ENCODE measurements at regions not wholly inside any gene's neighbourhood (a gene's known extent, or its start where the extent isn't known, plus 50 kb on each side); places are given as distances from the start of the nearest gene placed in this dataset.

DNA sequence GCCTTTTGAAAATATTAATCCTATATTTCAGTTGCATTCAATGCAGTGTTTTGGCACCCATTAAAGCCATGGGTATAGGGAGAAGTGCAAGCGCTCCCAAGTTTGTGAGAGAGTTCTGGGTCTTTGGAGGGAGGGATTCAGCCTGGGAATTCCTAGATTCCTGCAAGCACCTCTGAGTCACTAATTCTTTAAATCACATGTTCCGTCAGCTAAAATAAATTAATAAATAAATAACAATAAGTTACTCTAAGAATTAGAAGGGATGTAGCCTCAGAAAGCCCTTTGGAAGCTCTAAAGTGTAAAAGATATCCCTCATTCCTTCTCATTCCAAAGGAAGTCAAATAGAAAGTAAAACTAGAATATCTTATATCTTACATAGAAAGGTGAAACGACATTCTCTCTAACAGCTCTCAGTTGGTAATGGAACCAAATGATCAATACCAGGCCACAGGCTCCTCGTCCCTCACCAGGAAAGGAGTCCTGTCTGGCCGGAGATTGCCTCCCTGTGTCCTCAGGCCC lies 222.4 kb upstream of the RBBP8 start:
- Histone ChIP-seq H2AFZ (ENCODE audit: control insufficient read depth, low read depth, low read length) (no peak overlapping the region), H3K4me3 (no peak overlapping the region), H3K36me3 (ENCODE audit: control insufficient read depth in 2 of 2, insufficient read depth in 2 of 2, low read length in 1 of 2) (no peaks in the 10 kb centered on the region), H3K79me2 (ENCODE audit: control insufficient read depth, insufficient read depth, low read length) (no peaks in the 10 kb centered on the region), H3K9me3 (replicated peaks; ENCODE audit: control insufficient read depth, insufficient read depth, low read length) (no peaks in the 10 kb centered on the region), H3K27ac (ENCODE audit: control insufficient read depth, insufficient read depth) (no peak overlapping the region), H3K9ac (ENCODE audit: control insufficient read depth, insufficient read depth, low read length) (no peak overlapping the region), H3K4me1 (ENCODE audit: control insufficient read depth, insufficient read depth, low read length) (no peaks in the 10 kb centered on the region), H3K27me3 (replicated peaks in 1 of 2; ENCODE audit: control insufficient read depth in 2 of 2, insufficient read depth in 2 of 2, low read length in 1 of 2) (no peaks in the 10 kb centered on the region; a peak in 1 of 4 replicates), H4K20me1 (ENCODE audit: control insufficient read depth, insufficient read depth) (no peaks in the 10 kb centered on the region), H3K4me2 (ENCODE audit: control insufficient read depth, insufficient read depth) (no peak overlapping the region)
- no TSS peak for BruUV-seq (replicated peaks)
- ChIA-PET CTCF (interaction anchor here (0.6 to 1.8 kb wide), 2 partner anchors 14 to 1287 kb away, joined by 3 to 6 read pairs; no protein-coding TSS in a partner anchor), POLR2A (interaction anchor here (0.6 kb wide), 1 partner anchor 439 kb away, joined by 3 read pairs; no protein-coding TSS in a partner anchor), SMC1A (ENCODE audit: uncharacterized antibody, unreplicated experiment) (interaction anchor here (0.8 to 1.2 kb wide), 2 partner anchors 16 to 61 kb away, joined by 3 read pairs; no protein-coding TSS in a partner anchor), RAD21 (ENCODE audit: unreplicated experiment) (no interaction called here)
- no peak for DNase-seq (ENCODE audit: low read depth, low spot score)
- TF ChIP-seq JUNB (IDR thresholded peaks at IDR 0.05) (no peak), FOS (IDR thresholded peaks at IDR 0.05; ENCODE audit: borderline replicate concordance, extremely low read depth, insufficient read length) (no peak), ZNF384 (IDR thresholded peaks at IDR 0.05; ENCODE audit: borderline replicate concordance, low read depth, low read length) (no peak), EED (IDR thresholded peaks at IDR 0.05; ENCODE audit: low read depth) (no peak), KAT2A (conservative IDR thresholded peaks at IDR 0.05; ENCODE audit: control insufficient read depth, low read depth, low read length) (no peak), HCFC1 (IDR thresholded peaks at IDR 0.05; ENCODE audit: low read length) (no peak), BCL11A (IDR thresholded peaks at IDR 0.05; ENCODE audit: low read depth, low read length) (no peak)
- intact Hi-C loops (cut with micrococcal nuclease; ENCODE audit: unreplicated experiment) (no loop called here), in situ Hi-C loops (cut with MboI) (loop anchor here (25.0 kb wide), 4 partner anchors 98 to 1648 kb away; no protein-coding TSS in a partner anchor)
- WGBS (ENCODE audit: insufficient coverage, insufficient replicate concordance, low lambda C conversion rate, missing lambda C conversion rate): 18% methylated on average over 5 of the region's 5 CpGs
- no peak for FAIRE-seq
- no peak for ATAC-seq

DNA sequence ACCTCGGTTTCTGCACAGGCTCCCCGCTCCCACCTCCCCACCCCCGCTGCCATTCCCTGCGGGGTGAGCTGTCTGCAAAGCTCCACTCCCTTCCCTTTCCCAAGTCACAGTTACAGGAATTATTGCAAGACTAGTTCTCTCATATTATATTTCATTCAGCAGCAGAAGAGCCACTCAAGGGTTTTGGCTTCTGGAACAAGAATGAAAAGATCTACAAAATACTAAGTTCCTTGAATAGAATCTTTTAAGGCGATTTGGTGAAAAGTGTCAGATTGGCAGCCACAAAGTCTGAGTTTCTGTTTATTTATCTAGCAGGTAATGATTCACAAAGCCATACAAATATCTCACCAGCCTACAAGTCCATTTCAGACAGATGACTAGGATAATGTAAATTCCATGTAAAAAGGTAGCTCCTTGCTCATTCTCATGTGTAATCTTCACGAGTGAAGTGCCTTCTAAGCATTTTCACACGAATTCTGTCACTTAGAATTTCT lies 221.9 kb upstream of the RBBP8 start:
- ATAC-seq: no peak
- Histone ChIP-seq H3K27me3 (replicated peaks in 1 of 2; ENCODE audit: control insufficient read depth in 2 of 2, insufficient read depth in 2 of 2, low read length in 1 of 2) (no peaks in the 10 kb centered on the region; a peak in 1 of 4 replicates), H3K9ac (ENCODE audit: control insufficient read depth, insufficient read depth, low read length) (no peak overlapping the region), H2AFZ (ENCODE audit: control insufficient read depth, low read depth, low read length) (no peak overlapping the region), H3K79me2 (ENCODE audit: control insufficient read depth, insufficient read depth, low read length) (no peaks in the 10 kb centered on the region), H3K4me2 (ENCODE audit: control insufficient read depth, insufficient read depth) (no peak overlapping the region), H3K36me3 (ENCODE audit: control insufficient read depth in 2 of 2, insufficient read depth in 2 of 2, low read length in 1 of 2) (no peaks in the 10 kb centered on the region), H3K9me3 (replicated peaks; ENCODE audit: control insufficient read depth, insufficient read depth, low read length) (no peaks in the 10 kb centered on the region), H3K4me1 (ENCODE audit: control insufficient read depth, insufficient read depth, low read length) (no peaks in the 10 kb centered on the region), H3K4me3 (no peak overlapping the region), H4K20me1 (ENCODE audit: control insufficient read depth, insufficient read depth) (no peaks in the 10 kb centered on the region), H3K27ac (ENCODE audit: control insufficient read depth, insufficient read depth) (no peak overlapping the region)
- no peak for DNase-seq (ENCODE audit: low read depth, low spot score)
- ChIA-PET CTCF (interaction anchor here (0.6 to 1.8 kb wide), 2 partner anchors 14 to 1287 kb away, joined by 3 to 6 read pairs; no protein-coding TSS in a partner anchor), SMC1A (ENCODE audit: uncharacterized antibody, unreplicated experiment) (interaction anchor here (0.8 to 1.2 kb wide), 2 partner anchors 16 to 60 kb away, joined by 3 read pairs; no protein-coding TSS in a partner anchor), RAD21 (ENCODE audit: unreplicated experiment) (no interaction called here), POLR2A (interaction anchor here (0.6 kb wide), 1 partner anchor 440 kb away, joined by 3 read pairs; no protein-coding TSS in a partner anchor)
- BruUV-seq (replicated peaks): no TSS peak
- in situ Hi-C loops (cut with MboI): loop anchor here (25.0 kb wide), 4 partner anchors 99 to 1649 kb away; no protein-coding TSS in a partner anchor
- TF ChIP-seq, protein P1, sequence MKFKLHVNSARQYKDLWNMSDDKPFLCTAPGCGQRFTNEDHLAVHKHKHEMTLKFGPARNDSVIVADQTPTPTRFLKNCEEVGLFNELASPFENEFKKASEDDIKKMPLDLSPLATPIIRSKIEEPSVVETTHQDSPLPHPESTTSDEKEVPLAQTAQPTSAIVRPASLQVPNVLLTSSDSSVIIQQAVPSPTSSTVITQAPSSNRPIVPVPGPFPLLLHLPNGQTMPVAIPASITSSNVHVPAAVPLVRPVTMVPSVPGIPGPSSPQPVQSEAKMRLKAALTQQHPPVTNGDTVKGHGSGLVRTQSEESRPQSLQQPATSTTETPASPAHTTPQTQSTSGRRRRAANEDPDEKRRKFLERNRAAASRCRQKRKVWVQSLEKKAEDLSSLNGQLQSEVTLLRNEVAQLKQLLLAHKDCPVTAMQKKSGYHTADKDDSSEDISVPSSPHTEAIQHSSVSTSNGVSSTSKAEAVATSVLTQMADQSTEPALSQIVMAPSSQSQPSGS (IDR thresholded peaks at IDR 0.05; ENCODE audit: low read length): no peak
- no peak for TF ChIP-seq GATAD2B (conservative IDR thresholded peaks at IDR 0.05; ENCODE audit: low read depth)
- no peak for TF ChIP-seq RELA (IDR thresholded peaks at IDR 0.05; ENCODE audit: borderline replicate concordance, partially characterized antibody)
- TF ChIP-seq, protein P2, sequence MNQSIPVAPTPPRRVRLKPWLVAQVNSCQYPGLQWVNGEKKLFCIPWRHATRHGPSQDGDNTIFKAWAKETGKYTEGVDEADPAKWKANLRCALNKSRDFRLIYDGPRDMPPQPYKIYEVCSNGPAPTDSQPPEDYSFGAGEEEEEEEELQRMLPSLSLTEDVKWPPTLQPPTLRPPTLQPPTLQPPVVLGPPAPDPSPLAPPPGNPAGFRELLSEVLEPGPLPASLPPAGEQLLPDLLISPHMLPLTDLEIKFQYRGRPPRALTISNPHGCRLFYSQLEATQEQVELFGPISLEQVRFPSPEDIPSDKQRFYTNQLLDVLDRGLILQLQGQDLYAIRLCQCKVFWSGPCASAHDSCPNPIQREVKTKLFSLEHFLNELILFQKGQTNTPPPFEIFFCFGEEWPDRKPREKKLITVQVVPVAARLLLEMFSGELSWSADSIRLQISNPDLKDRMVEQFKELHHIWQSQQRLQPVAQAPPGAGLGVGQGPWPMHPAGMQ (IDR thresholded peaks at IDR 0.05; ENCODE audit: borderline replicate concordance): no peak
- no peak for TF ChIP-seq RBBP5 (conservative IDR thresholded peaks at IDR 0.05)
- TF ChIP-seq, protein P3, sequence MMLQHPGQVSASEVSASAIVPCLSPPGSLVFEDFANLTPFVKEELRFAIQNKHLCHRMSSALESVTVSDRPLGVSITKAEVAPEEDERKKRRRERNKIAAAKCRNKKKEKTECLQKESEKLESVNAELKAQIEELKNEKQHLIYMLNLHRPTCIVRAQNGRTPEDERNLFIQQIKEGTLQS (IDR thresholded peaks at IDR 0.05; ENCODE audit: borderline replicate concordance, extremely low read depth, low read depth, low read length): no peak
- TF ChIP-seq CBFB (IDR thresholded peaks at IDR 0.05; ENCODE audit: low read depth): no peak
- intact Hi-C loops (cut with micrococcal nuclease; ENCODE audit: unreplicated experiment): no loop called here
- no peak for FAIRE-seq
- WGBS (ENCODE audit: insufficient coverage, insufficient replicate concordance, low lambda C conversion rate, missing lambda C conversion rate): 63% methylated on average over 6 of the region's 7 CpGs

Measured in GM12878 (cell line).